ENCODE measurements at regions not wholly inside any gene's neighbourhood (a gene's known extent, or its start where the extent isn't known, plus 50 kb on each side); places are given as distances from the start of the nearest gene placed in this dataset.

GRCh38 chr12:84091651-84092050, 820.9 kb downstream of the SLC6A15 start:
- Histone ChIP-seq H3K9ac (ENCODE audit: low read depth, low read length) (no peak overlapping the region), H3K9me3 (ENCODE audit: control insufficient read depth, insufficient read depth, low read length) (no peaks in the 10 kb centered on the region), H3K4me1 (ENCODE audit: control insufficient read depth, insufficient read depth, low read length) (no peaks in the 10 kb centered on the region), H3K4me3 (ENCODE audit: low read depth, low read length) (no peak overlapping the region), H3K36me3 (ENCODE audit: control insufficient read depth, insufficient read depth, low read length) (no peaks in the 10 kb centered on the region), H3K27me3 (ENCODE audit: control insufficient read depth, insufficient read depth, low read length) (no peaks in the 10 kb centered on the region)

GRCh38 chr12:84089356-84089755, 823.2 kb downstream of the SLC6A15 start:
- no peaks in the 10 kb centered on the region for H3K9me3 ChIP-seq (ENCODE audit: control insufficient read depth, insufficient read depth, low read length)
- no peak overlapping the region for H3K4me3 ChIP-seq (ENCODE audit: low read depth, low read length)
- no peaks in the 10 kb centered on the region for H3K27me3 ChIP-seq (ENCODE audit: control insufficient read depth, insufficient read depth, low read length)
- H3K9ac ChIP-seq (ENCODE audit: low read depth, low read length), result no peak overlapping the region
- H3K36me3 ChIP-seq (ENCODE audit: control insufficient read depth, insufficient read depth, low read length), result no peaks in the 10 kb centered on the region
- no peaks in the 10 kb centered on the region for H3K4me1 ChIP-seq (ENCODE audit: control insufficient read depth, insufficient read depth, low read length)

- H3K9ac ChIP-seq (ENCODE audit: low read depth, low read length), result no peak overlapping the region
- H3K36me3 ChIP-seq (ENCODE audit: control insufficient read depth, insufficient read depth, low read length), result no peaks in the 10 kb centered on the region
- H3K4me1 ChIP-seq (ENCODE audit: control insufficient read depth, insufficient read depth, low read length), result no peaks in the 10 kb centered on the region
- no peaks in the 10 kb centered on the region for H3K27me3 ChIP-seq (ENCODE audit: control insufficient read depth, insufficient read depth, low read length)
- no peaks in the 10 kb centered on the region for H3K9me3 ChIP-seq (ENCODE audit: control insufficient read depth, insufficient read depth, low read length)
- no peak overlapping the region for H3K4me3 ChIP-seq (ENCODE audit: low read depth, low read length)
Measured at GRCh38 chr12:84085046-84085445, 827.6 kb downstream of the SLC6A15 start.

GRCh38 chr12:84079626-84080025, 833.0 kb downstream of the SLC6A15 start:
- Histone ChIP-seq H3K4me3 (ENCODE audit: low read depth, low read length) (no peak overlapping the region), H3K4me1 (ENCODE audit: control insufficient read depth, insufficient read depth, low read length) (no peaks in the 10 kb centered on the region), H3K27me3 (ENCODE audit: control insufficient read depth, insufficient read depth, low read length) (no peaks in the 10 kb centered on the region), H3K9me3 (ENCODE audit: control insufficient read depth, insufficient read depth, low read length) (no peaks in the 10 kb centered on the region), H3K9ac (ENCODE audit: low read depth, low read length) (no peak overlapping the region), H3K36me3 (ENCODE audit: control insufficient read depth, insufficient read depth, low read length) (no peaks in the 10 kb centered on the region)

- Histone ChIP-seq H3K9ac (ENCODE audit: low read depth, low read length) (no peak overlapping the region), H3K9me3 (ENCODE audit: control insufficient read depth, insufficient read depth, low read length) (no peaks in the 10 kb centered on the region), H3K4me3 (ENCODE audit: low read depth, low read length) (no peak overlapping the region), H3K27me3 (ENCODE audit: control insufficient read depth, insufficient read depth, low read length) (no peaks in the 10 kb centered on the region), H3K36me3 (ENCODE audit: control insufficient read depth, insufficient read depth, low read length) (no peaks in the 10 kb centered on the region), H3K4me1 (ENCODE audit: control insufficient read depth, insufficient read depth, low read length) (no peaks in the 10 kb centered on the region)
Measured at GRCh38 chr12:84077679-84078078, 834.9 kb downstream of the SLC6A15 start.

- Histone ChIP-seq H3K9ac (ENCODE audit: low read depth, low read length) (no peak overlapping the region), H3K27me3 (ENCODE audit: control insufficient read depth, insufficient read depth, low read length) (no peaks in the 10 kb centered on the region), H3K4me3 (ENCODE audit: low read depth, low read length) (no peak overlapping the region), H3K4me1 (ENCODE audit: control insufficient read depth, insufficient read depth, low read length) (no peaks in the 10 kb centered on the region), H3K36me3 (ENCODE audit: control insufficient read depth, insufficient read depth, low read length) (no peaks in the 10 kb centered on the region), H3K9me3 (ENCODE audit: control insufficient read depth, insufficient read depth, low read length) (no peaks in the 10 kb centered on the region)
Measured at GRCh38 chr12:84075991-84076390, 836.6 kb downstream of the SLC6A15 start.

- Histone ChIP-seq H3K9ac (ENCODE audit: low read depth, low read length) (no peak overlapping the region), H3K4me1 (ENCODE audit: control insufficient read depth, insufficient read depth, low read length) (no peaks in the 10 kb centered on the region), H3K4me3 (ENCODE audit: low read depth, low read length) (no peak overlapping the region), H3K27me3 (ENCODE audit: control insufficient read depth, insufficient read depth, low read length) (no peaks in the 10 kb centered on the region), H3K9me3 (ENCODE audit: control insufficient read depth, insufficient read depth, low read length) (no peaks in the 10 kb centered on the region), H3K36me3 (ENCODE audit: control insufficient read depth, insufficient read depth, low read length) (no peaks in the 10 kb centered on the region)
Measured at GRCh38 chr12:84073401-84073800, 839.2 kb downstream of the SLC6A15 start.

GRCh38 chr12:84072961-84073360, 839.6 kb downstream of the SLC6A15 start:
- Histone ChIP-seq H3K4me1 (ENCODE audit: control insufficient read depth, insufficient read depth, low read length) (no peaks in the 10 kb centered on the region), H3K4me3 (ENCODE audit: low read depth, low read length) (no peak overlapping the region), H3K9me3 (ENCODE audit: control insufficient read depth, insufficient read depth, low read length) (no peaks in the 10 kb centered on the region), H3K27me3 (ENCODE audit: control insufficient read depth, insufficient read depth, low read length) (no peaks in the 10 kb centered on the region), H3K36me3 (ENCODE audit: control insufficient read depth, insufficient read depth, low read length) (no peaks in the 10 kb centered on the region), H3K9ac (ENCODE audit: low read depth, low read length) (no peak overlapping the region)

- Histone ChIP-seq H3K36me3 (ENCODE audit: control insufficient read depth, insufficient read depth, low read length) (no peaks in the 10 kb centered on the region), H3K9ac (ENCODE audit: low read depth, low read length) (no peak overlapping the region), H3K4me3 (ENCODE audit: low read depth, low read length) (no peak overlapping the region), H3K4me1 (ENCODE audit: control insufficient read depth, insufficient read depth, low read length) (no peaks in the 10 kb centered on the region), H3K9me3 (ENCODE audit: control insufficient read depth, insufficient read depth, low read length) (no peaks in the 10 kb centered on the region), H3K27me3 (ENCODE audit: control insufficient read depth, insufficient read depth, low read length) (no peaks in the 10 kb centered on the region)
Measured at GRCh38 chr12:84070292-84070691, 842.3 kb downstream of the SLC6A15 start.

GRCh38 chr12:84069699-84070098, 842.9 kb downstream of the SLC6A15 start:
- Histone ChIP-seq H3K9me3 (ENCODE audit: control insufficient read depth, insufficient read depth, low read length) (no peaks in the 10 kb centered on the region), H3K9ac (ENCODE audit: low read depth, low read length) (no peak overlapping the region), H3K4me3 (ENCODE audit: low read depth, low read length) (no peak overlapping the region), H3K27me3 (ENCODE audit: control insufficient read depth, insufficient read depth, low read length) (no peaks in the 10 kb centered on the region), H3K36me3 (ENCODE audit: control insufficient read depth, insufficient read depth, low read length) (no peaks in the 10 kb centered on the region), H3K4me1 (ENCODE audit: control insufficient read depth, insufficient read depth, low read length) (no peaks in the 10 kb centered on the region)

- no peaks in the 10 kb centered on the region for H3K36me3 ChIP-seq (ENCODE audit: control insufficient read depth, insufficient read depth, low read length)
- no peak overlapping the region for H3K9ac ChIP-seq (ENCODE audit: low read depth, low read length)
- no peak overlapping the region for H3K4me3 ChIP-seq (ENCODE audit: low read depth, low read length)
- H3K9me3 ChIP-seq (ENCODE audit: control insufficient read depth, insufficient read depth, low read length), result no peaks in the 10 kb centered on the region
- no peaks in the 10 kb centered on the region for H3K4me1 ChIP-seq (ENCODE audit: control insufficient read depth, insufficient read depth, low read length)
- no peaks in the 10 kb centered on the region for H3K27me3 ChIP-seq (ENCODE audit: control insufficient read depth, insufficient read depth, low read length)
Measured at GRCh38 chr12:84069198-84069597, 843.4 kb downstream of the SLC6A15 start.

GRCh38 chr12:84058136-84058535, 854.5 kb downstream of the SLC6A15 start:
- H3K4me1 ChIP-seq (ENCODE audit: control insufficient read depth, insufficient read depth, low read length), result no peaks in the 10 kb centered on the region
- no peaks in the 10 kb centered on the region for H3K9me3 ChIP-seq (ENCODE audit: control insufficient read depth, insufficient read depth, low read length)
- H3K36me3 ChIP-seq (ENCODE audit: control insufficient read depth, insufficient read depth, low read length), result no peaks in the 10 kb centered on the region
- H3K27me3 ChIP-seq (ENCODE audit: control insufficient read depth, insufficient read depth, low read length), result no peaks in the 10 kb centered on the region
- H3K4me3 ChIP-seq (ENCODE audit: low read depth, low read length), result no peak overlapping the region
- H3K9ac ChIP-seq (ENCODE audit: low read depth, low read length), result no peak overlapping the region

GRCh38 chr12:84054811-84055210, 857.8 kb downstream of the SLC6A15 start:
- Histone ChIP-seq H3K4me1 (ENCODE audit: control insufficient read depth, insufficient read depth, low read length) (no peaks in the 10 kb centered on the region), H3K36me3 (ENCODE audit: control insufficient read depth, insufficient read depth, low read length) (no peaks in the 10 kb centered on the region)

More at GRCh38 chr12:84054811-84055210, 857.8 kb downstream of the SLC6A15 start:
- H3K27me3 ChIP-seq (ENCODE audit: control insufficient read depth, insufficient read depth, low read length), result no peaks in the 10 kb centered on the region
- no peak overlapping the region for H3K9ac ChIP-seq (ENCODE audit: low read depth, low read length)
- H3K4me3 ChIP-seq (ENCODE audit: low read depth, low read length), result no peak overlapping the region
- no peaks in the 10 kb centered on the region for H3K9me3 ChIP-seq (ENCODE audit: control insufficient read depth, insufficient read depth, low read length)

Measured in iPS-15b (cell line).